ENCODE measurements at regions not wholly inside any gene's neighbourhood (a gene's known extent, or its start where the extent isn't known, plus 50 kb on each side); places are given as distances from the start of the nearest gene placed in this dataset.

DNA sequence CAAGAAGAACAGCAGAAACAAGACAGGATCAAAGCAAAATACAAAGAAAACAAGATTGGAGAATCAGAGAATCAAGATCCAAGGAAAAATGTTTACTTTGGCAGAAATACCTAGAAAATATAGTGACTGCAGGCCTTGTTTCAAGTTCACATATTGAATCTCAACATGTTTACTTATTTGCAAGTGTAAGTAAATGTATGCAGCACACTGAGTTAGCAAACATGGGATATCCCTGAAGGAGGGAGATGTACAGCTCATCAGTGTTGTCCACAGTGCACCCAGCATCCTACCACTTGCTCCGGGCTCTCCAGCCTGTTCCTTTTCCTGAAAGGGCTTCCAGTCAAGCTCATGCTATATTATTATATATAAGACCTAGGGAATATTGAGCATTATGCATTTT, 319.5 kb downstream of the PRL start:
- Histone ChIP-seq H3K9me3 (ENCODE audit: control insufficient read depth in 1 of 2, low read length in 2 of 2) (peaks cover 0 to 5% of the 10 kb centered on the region in 2 donors), H3K36me3 (ENCODE audit: control insufficient read depth in 1 of 2, insufficient read depth in 2 of 2, low read length in 2 of 2) (no peaks in the 10 kb centered on the region)

DNA sequence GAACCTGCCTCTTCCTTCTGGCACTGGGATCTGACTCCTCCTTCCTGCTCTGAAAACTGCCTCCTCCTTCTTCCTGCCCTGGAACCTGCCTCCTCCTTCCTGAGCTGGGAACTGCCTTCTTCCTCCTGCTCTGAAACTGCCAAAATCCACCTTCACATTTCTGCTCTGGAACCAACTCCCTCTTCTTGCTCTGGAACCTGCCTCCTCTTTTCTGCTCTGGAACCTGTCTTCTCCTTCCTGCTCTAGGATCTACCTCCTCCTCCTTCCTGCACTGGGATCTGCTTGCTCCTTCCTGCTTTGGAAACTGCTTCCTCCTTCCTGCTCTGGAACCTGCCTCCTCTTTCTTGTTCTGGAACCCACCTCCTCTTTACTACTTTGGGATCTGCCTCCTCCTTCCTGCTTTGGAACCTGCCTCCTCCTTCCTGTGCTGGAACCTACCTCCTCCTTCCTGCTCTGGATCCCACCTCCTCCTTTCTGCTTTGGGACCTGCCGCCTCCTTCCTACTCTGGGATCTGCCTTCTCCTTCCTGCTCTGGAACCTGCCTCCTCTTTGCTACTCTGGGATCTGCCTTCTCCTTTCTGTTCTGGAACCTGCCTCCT, 315.5 kb downstream of the PRL start:
- peaks cover 0 to 5% of the 10 kb centered on the region in 2 donors for H3K9me3 ChIP-seq (ENCODE audit: control insufficient read depth in 1 of 2, low read length in 2 of 2)
- no peaks in the 10 kb centered on the region for H3K27me3 ChIP-seq (ENCODE audit: low read depth, low read length)
- no peak overlapping the region for H3K27ac ChIP-seq (ENCODE audit: low read length)
- peaks cover 0 to under 1% of the 10 kb centered on the region in 2 donors for H3K4me1 ChIP-seq (ENCODE audit: control insufficient read depth in 1 of 2, insufficient read depth in 2 of 2, low read length in 2 of 2)
- no peaks in the 10 kb centered on the region for H3K36me3 ChIP-seq (ENCODE audit: control insufficient read depth in 1 of 2, insufficient read depth in 2 of 2, low read length in 2 of 2)
- H3K4me3 ChIP-seq (ENCODE audit: low read depth in 1 of 2, low read length in 2 of 2) = no peak overlapping the region

More for the DNA sequence above, 319.5 kb downstream of the PRL start:
- Histone ChIP-seq H3K27me3 (ENCODE audit: low read depth, low read length) (no peaks in the 10 kb centered on the region), H3K27ac (ENCODE audit: low read length) (no peak overlapping the region), H3K4me3 (ENCODE audit: low read depth in 1 of 2, low read length in 2 of 2) (no peak overlapping the region), H3K4me1 (ENCODE audit: control insufficient read depth in 1 of 2, insufficient read depth in 2 of 2, low read length in 2 of 2) (no peaks in the 10 kb centered on the region)

DNA sequence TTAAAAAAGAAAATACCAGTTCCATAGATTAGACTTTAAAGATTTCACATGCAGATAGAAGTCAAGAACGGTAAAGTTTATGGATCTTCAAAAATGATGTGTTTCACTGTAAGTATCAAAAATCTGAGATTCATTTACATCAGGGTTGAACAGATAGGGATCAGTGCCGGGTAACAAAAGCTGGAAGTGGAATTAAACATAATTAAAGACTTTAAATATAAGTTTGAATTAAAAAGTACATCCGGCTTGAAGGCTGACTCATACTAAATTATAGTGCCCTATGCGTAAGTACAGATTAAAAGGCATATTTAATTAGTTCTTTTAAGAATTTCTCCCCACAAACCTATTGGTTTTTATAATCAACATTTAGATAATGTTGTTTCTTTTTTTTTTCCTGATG, 312.7 kb downstream of the PRL start:
- peaks cover 0 to 11% of the 10 kb centered on the region in 2 donors for H3K4me1 ChIP-seq (ENCODE audit: control insufficient read depth in 1 of 2, insufficient read depth in 2 of 2, low read length in 2 of 2)
- no peak overlapping the region for H3K4me3 ChIP-seq (ENCODE audit: low read depth in 1 of 2, low read length in 2 of 2)
- H3K9me3 ChIP-seq (ENCODE audit: control insufficient read depth in 1 of 2, low read length in 2 of 2) = peaks cover 0 to 5% of the 10 kb centered on the region in 2 donors
- H3K36me3 ChIP-seq (ENCODE audit: control insufficient read depth in 1 of 2, insufficient read depth in 2 of 2, low read length in 2 of 2) = no peaks in the 10 kb centered on the region
- no peak overlapping the region for H3K27ac ChIP-seq (ENCODE audit: low read length)
- no peaks in the 10 kb centered on the region for H3K27me3 ChIP-seq (ENCODE audit: low read depth, low read length)

DNA sequence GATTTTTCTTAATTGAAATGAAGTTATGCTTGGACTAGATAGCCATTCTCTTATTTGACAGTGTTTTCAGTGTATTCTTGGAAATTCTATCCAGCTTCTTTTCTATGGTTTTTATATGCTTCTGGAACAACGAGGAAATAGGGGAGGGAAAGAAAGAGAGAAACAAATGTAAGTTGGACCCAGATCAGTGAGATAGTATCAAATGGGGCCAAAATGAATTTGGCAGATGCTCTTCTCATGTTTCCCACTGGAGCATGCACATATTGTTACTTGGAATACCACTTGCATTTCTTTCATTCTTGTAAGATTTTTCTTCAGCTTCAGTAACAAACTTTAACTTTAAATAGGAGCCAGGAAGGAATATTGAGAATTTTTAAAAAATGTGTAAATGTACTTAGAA, 312.3 kb downstream of the PRL start:
- peaks cover 0 to 5% of the 10 kb centered on the region in 2 donors for H3K9me3 ChIP-seq (ENCODE audit: control insufficient read depth in 1 of 2, low read length in 2 of 2)
- H3K27ac ChIP-seq (ENCODE audit: low read length) = no peak overlapping the region
- H3K4me1 ChIP-seq (ENCODE audit: control insufficient read depth in 1 of 2, insufficient read depth in 2 of 2, low read length in 2 of 2) = peaks cover 0 to 11% of the 10 kb centered on the region in 2 donors
- no peaks in the 10 kb centered on the region for H3K36me3 ChIP-seq (ENCODE audit: control insufficient read depth in 1 of 2, insufficient read depth in 2 of 2, low read length in 2 of 2)
- no peaks in the 10 kb centered on the region for H3K27me3 ChIP-seq (ENCODE audit: low read depth, low read length)
- H3K4me3 ChIP-seq (ENCODE audit: low read depth in 1 of 2, low read length in 2 of 2) = no peak overlapping the region

DNA sequence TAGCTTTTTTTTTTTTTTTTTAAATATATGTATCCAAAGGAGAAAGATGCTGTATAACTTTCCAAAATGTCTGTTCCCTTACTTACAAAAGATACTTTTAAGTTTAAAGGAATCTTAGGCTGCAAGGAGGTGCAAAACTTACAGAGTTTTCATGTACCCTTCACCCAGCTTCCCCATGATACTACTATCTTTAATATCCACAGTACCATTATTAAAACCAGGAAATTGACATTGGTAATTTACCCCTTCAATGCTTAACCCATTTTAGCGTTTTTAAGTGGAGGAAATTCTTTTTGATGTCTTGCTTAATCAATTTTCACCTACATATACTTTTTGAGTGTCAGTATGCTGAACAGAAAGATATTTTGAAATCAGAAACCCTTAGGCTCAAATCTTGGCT, 310.9 kb downstream of the PRL start:
- no peak overlapping the region for H3K27ac ChIP-seq (ENCODE audit: low read length)
- peaks cover 0 to 5% of the 10 kb centered on the region in 2 donors for H3K9me3 ChIP-seq (ENCODE audit: control insufficient read depth in 1 of 2, low read length in 2 of 2)
- H3K4me1 ChIP-seq (ENCODE audit: control insufficient read depth in 1 of 2, insufficient read depth in 2 of 2, low read length in 2 of 2) = peaks cover 0 to 11% of the 10 kb centered on the region in 2 donors
- H3K4me3 ChIP-seq (ENCODE audit: low read depth in 1 of 2, low read length in 2 of 2) = no peak overlapping the region
- H3K36me3 ChIP-seq (ENCODE audit: control insufficient read depth in 1 of 2, insufficient read depth in 2 of 2, low read length in 2 of 2) = no peaks in the 10 kb centered on the region
- H3K27me3 ChIP-seq (ENCODE audit: low read depth, low read length) = no peaks in the 10 kb centered on the region

DNA sequence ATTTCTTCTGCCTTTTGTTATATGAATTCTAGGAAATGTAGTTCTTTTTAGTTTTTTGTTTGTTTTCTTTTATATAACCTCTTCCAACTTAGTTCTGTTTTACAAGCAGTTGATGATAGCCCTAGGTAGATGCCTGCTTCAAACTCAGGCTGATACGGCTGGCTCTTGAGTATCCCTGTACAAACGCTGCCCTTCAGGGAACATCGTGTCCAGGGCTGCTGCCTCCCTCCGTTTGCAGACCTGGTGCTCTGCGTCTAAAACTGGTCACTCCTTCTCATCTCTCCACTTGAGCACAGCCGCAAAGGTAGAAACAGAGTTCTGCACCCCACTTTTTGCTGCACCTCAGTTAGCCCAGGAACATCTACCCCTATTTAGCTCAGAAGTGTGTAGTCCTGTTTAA, 310.1 kb downstream of the PRL start:
- peak overlapping the region; percentile 34 for H3K27ac ChIP-seq (ENCODE audit: low read length)
- H3K27me3 ChIP-seq (ENCODE audit: low read depth, low read length) = no peaks in the 10 kb centered on the region
- H3K4me3 ChIP-seq (ENCODE audit: low read depth in 1 of 2, low read length in 2 of 2) = no peak overlapping the region
- no peaks in the 10 kb centered on the region for H3K36me3 ChIP-seq (ENCODE audit: control insufficient read depth in 1 of 2, insufficient read depth in 2 of 2, low read length in 2 of 2)
- no peaks in the 10 kb centered on the region for H3K9me3 ChIP-seq (ENCODE audit: control insufficient read depth in 1 of 2, low read length in 2 of 2)
- H3K4me1 ChIP-seq (ENCODE audit: control insufficient read depth in 1 of 2, insufficient read depth in 2 of 2, low read length in 2 of 2) = peaks cover 0 to 11% of the 10 kb centered on the region in 2 donors

DNA sequence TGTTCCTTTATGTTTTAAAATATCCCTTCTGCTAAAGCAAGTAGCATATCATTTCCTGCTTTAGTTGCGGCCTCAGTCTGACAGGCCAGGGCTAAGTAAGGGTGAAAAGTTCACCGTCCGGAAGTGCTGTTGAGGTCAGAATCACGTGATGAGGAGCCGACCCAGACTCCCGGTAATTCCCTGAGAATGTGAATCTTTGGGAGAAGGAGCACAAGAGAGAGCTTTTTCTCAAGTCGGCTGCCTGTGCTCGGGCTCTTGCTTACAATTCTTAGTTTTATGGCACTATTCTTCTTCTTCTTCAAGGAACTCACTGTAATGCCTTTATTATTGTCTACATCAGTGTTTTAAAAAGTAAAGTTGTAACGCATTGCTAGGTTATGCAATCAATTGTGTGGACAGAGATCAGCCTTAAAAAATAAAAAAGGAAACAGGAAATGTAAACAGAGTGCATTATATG, 309.3 kb downstream of the PRL start:
- Histone ChIP-seq H3K36me3 (ENCODE audit: control insufficient read depth in 1 of 2, insufficient read depth in 2 of 2, low read length in 2 of 2) (no peaks in the 10 kb centered on the region), H3K4me3 (ENCODE audit: low read depth in 1 of 2, low read length in 2 of 2) (peak overlapping the region; percentile 40 to 60), H3K27me3 (ENCODE audit: low read depth, low read length) (no peaks in the 10 kb centered on the region), H3K4me1 (ENCODE audit: control insufficient read depth in 1 of 2, insufficient read depth in 2 of 2, low read length in 2 of 2) (peaks cover 0 to 11% of the 10 kb centered on the region in 2 donors), H3K9me3 (ENCODE audit: control insufficient read depth in 1 of 2, low read length in 2 of 2) (no peaks in the 10 kb centered on the region), H3K27ac (ENCODE audit: low read length) (peak overlapping the region; percentile 89)

DNA sequence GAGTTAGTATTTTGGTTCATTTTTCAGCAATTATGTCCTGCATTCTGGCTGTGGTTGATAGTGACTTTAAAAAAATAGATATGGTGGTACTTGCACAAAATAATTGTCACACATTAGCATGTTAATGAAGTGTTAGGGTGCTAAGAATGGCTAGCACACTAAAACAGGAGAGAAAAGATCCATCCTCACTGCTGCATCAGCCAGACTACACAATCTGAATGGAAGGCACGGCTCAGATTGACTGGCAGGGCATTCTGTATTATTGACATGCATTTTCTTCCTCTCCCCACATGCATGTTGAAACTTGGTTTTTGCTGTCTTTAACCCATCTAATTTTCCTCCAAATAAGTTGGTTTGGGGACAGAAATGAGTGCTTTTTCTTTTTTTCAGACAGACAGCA, 306.3 kb downstream of the PRL start:
- no peaks in the 10 kb centered on the region for H3K27me3 ChIP-seq (ENCODE audit: low read depth, low read length)
- no peak overlapping the region for H3K4me3 ChIP-seq (ENCODE audit: low read depth in 1 of 2, low read length in 2 of 2)
- peaks cover 0 to 11% of the 10 kb centered on the region in 2 donors for H3K4me1 ChIP-seq (ENCODE audit: control insufficient read depth in 1 of 2, insufficient read depth in 2 of 2, low read length in 2 of 2)
- H3K9me3 ChIP-seq (ENCODE audit: control insufficient read depth in 1 of 2, low read length in 2 of 2) = no peaks in the 10 kb centered on the region
- H3K36me3 ChIP-seq (ENCODE audit: control insufficient read depth in 1 of 2, insufficient read depth in 2 of 2, low read length in 2 of 2) = no peaks in the 10 kb centered on the region
- H3K27ac ChIP-seq (ENCODE audit: low read length) = no peak overlapping the region

DNA sequence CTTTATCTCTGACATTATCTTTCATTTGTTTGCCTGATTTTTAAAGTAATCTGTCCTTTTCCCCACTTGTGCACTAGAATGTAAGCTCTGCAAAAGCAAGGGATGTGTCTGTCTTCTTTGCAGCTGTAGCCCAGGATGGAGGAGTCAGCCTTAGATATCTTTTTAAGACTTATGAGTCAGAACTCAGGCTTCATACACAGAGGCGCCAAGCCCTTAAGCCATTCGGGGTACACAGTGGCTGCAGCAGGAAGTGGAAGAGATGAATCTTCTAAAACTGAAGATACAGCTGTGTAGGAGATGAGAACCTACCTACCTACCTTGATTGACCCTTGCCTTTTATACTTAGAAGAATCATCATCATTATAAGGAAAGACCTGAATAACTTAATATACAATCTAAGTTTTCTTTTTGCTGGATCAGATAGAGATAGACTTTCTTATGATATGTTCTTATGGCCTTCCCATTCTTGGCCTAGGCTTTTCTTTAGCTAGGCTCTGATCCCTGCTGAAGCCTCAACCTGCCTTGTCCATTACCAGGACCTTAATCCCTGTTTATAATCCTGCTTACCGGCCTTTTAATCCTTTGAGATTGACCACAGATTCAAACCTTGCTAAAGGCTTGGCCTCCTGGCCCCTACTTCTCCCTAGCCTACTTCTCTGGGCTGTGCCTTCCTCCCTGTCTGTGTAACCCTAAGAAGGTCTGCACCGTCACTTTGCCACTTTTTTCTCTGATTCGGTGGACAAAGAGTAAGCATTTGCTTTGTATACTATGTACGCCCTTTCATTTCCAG, 304.5 kb downstream of the PRL start:
- H3K4me3 ChIP-seq (ENCODE audit: low read depth in 1 of 2, low read length in 2 of 2) = no peak overlapping the region
- no peak overlapping the region for H3K27ac ChIP-seq (ENCODE audit: low read length)
- H3K9me3 ChIP-seq (ENCODE audit: control insufficient read depth in 1 of 2, low read length in 2 of 2) = no peaks in the 10 kb centered on the region
- H3K4me1 ChIP-seq (ENCODE audit: control insufficient read depth in 1 of 2, insufficient read depth in 2 of 2, low read length in 2 of 2) = no peaks in the 10 kb centered on the region
- H3K27me3 ChIP-seq (ENCODE audit: low read depth, low read length) = no peaks in the 10 kb centered on the region
- H3K36me3 ChIP-seq (ENCODE audit: control insufficient read depth in 1 of 2, insufficient read depth in 2 of 2, low read length in 2 of 2) = no peaks in the 10 kb centered on the region

DNA sequence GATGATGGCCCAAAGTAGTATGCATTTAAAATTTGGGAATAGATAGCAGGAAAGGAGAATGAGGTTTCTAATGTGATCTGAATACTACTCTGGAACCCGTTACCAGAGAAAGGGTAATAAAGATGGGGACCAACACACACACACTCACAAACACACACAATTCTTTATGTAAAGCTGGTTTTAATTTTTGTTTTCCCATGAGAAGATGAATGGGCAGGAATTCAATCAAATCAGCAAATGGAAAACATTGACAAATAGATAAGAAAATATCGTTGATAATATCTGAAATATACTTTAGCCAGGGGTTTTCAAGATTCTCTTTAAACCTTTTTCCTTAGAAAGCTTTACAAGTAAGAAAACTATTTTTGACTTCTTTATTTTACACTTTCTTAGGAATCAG, 303.0 kb downstream of the PRL start:
- Histone ChIP-seq H3K27me3 (ENCODE audit: low read depth, low read length) (no peaks in the 10 kb centered on the region), H3K27ac (ENCODE audit: low read length) (no peak overlapping the region), H3K9me3 (ENCODE audit: control insufficient read depth in 1 of 2, low read length in 2 of 2) (no peaks in the 10 kb centered on the region), H3K36me3 (ENCODE audit: control insufficient read depth in 1 of 2, insufficient read depth in 2 of 2, low read length in 2 of 2) (no peaks in the 10 kb centered on the region), H3K4me3 (ENCODE audit: low read depth in 1 of 2, low read length in 2 of 2) (no peak overlapping the region), H3K4me1 (ENCODE audit: control insufficient read depth in 1 of 2, insufficient read depth in 2 of 2, low read length in 2 of 2) (peaks cover 0 to 5% of the 10 kb centered on the region in 2 donors)

DNA sequence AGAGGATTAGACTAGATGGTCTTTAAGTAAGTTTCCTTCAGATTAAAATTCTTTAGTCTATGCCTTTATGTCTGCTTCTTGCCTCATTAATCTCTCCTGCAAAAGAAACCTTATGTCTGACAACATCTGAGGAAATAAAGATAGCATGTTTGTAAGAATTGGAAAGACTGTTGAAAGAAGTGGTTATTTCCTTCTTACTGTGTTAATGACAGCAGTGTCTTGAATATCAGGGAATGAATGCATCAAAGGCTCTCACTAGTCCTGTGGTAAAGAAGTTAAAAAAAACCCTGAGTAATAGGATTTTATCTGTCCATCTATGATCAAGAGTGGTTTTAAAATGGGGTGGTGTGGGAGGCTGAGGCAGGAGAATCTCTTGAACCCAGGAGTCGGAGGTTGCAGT, 302.0 kb downstream of the PRL start:
- H3K27me3 ChIP-seq (ENCODE audit: low read depth, low read length) = no peaks in the 10 kb centered on the region
- H3K4me1 ChIP-seq (ENCODE audit: control insufficient read depth in 1 of 2, insufficient read depth in 2 of 2, low read length in 2 of 2) = peaks cover 0 to 12% of the 10 kb centered on the region in 2 donors
- no peaks in the 10 kb centered on the region for H3K36me3 ChIP-seq (ENCODE audit: control insufficient read depth in 1 of 2, insufficient read depth in 2 of 2, low read length in 2 of 2)
- H3K4me3 ChIP-seq (ENCODE audit: low read depth in 1 of 2, low read length in 2 of 2) = no peak overlapping the region
- H3K9me3 ChIP-seq (ENCODE audit: control insufficient read depth in 1 of 2, low read length in 2 of 2) = no peaks in the 10 kb centered on the region
- H3K27ac ChIP-seq (ENCODE audit: low read length) = no peak overlapping the region
